ENCODE measurements at regions not wholly inside any gene's neighbourhood (a gene's known extent, or its start where the extent isn't known, plus 50 kb on each side); places are given as distances from the start of the nearest gene placed in this dataset.

DNA sequence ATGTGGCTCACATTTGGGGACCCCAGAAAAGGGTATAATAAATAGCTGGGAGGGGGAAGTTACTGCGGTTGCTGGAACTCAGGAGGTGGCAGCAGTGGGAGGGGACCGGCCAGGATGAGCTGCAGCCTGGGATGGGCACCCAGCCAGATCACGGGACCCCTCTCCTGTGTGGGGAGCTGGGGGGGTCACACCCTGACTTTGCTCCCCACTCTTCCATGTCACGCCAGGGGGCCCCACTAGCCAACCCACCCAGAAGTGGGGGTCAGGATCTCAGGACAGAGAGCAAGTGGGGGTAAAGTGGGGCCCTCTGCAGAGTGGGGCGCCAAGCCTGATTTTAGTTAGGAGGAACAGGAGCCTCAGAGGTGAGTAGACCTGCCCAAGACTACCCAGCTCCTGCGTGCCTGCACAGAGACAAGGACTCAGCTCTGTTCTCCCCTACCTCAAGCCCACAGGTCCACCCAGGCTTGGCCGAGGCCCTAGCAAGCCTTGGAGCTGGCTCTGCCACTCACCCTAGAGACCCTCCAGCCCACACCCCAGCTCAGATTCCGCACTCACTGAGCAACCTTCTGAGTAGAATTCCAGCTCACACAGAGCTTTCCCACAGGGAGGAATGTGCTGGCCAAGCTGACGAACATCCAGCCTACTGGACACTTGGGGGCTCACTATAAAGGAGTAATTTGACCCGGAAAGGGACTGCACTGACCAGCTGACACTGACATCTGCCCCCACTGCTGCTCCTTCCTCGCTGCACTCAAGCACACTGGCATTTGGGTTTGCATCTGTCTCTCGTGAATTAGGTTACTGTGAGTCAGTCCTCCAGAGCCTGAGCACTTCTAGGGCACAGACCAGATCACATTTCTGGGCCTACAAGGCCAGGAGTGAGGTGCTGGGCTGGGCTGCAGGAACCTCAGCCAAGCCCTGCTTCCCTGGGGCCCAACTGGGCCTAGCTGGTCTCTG is 310.1 kb downstream of the C16orf95 start:
- no peak for FAIRE-seq
- TF ChIP-seq, protein P1, sequence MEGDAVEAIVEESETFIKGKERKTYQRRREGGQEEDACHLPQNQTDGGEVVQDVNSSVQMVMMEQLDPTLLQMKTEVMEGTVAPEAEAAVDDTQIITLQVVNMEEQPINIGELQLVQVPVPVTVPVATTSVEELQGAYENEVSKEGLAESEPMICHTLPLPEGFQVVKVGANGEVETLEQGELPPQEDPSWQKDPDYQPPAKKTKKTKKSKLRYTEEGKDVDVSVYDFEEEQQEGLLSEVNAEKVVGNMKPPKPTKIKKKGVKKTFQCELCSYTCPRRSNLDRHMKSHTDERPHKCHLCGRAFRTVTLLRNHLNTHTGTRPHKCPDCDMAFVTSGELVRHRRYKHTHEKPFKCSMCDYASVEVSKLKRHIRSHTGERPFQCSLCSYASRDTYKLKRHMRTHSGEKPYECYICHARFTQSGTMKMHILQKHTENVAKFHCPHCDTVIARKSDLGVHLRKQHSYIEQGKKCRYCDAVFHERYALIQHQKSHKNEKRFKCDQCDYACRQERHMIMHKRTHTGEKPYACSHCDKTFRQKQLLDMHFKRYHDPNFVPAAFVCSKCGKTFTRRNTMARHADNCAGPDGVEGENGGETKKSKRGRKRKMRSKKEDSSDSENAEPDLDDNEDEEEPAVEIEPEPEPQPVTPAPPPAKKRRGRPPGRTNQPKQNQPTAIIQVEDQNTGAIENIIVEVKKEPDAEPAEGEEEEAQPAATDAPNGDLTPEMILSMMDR (IDR thresholded peaks at IDR 0.05; ENCODE audit: insufficient read depth, missing control alignments), result no peak
- no peak for DNase-seq (ENCODE audit: insufficient read length, low spot score)

DNA sequence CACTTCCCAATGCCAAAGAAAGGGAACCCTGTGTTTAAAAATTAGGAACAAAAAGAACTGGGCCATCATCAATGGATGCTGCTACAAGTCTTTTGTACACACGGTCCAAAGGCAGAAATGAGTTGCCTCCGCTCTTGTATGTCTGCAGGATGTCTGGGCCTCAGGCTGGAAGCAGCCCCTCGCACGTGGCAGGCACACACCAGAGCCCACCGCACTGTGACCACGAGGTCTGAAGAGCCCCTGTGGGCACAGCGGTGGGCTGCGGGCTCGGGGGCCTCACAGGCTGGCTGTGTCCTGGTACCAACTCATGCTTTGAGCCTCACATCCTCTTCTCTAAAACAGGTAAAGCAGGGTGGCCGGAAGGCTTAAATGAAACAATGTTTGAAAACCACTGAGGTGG is 309.3 kb downstream of the C16orf95 start:
- TF ChIP-seq, protein P1 (IDR thresholded peaks at IDR 0.05; ENCODE audit: insufficient read depth, missing control alignments), result no peak
- no peak for DNase-seq (ENCODE audit: insufficient read length, low spot score)
- no peak for FAIRE-seq

DNA sequence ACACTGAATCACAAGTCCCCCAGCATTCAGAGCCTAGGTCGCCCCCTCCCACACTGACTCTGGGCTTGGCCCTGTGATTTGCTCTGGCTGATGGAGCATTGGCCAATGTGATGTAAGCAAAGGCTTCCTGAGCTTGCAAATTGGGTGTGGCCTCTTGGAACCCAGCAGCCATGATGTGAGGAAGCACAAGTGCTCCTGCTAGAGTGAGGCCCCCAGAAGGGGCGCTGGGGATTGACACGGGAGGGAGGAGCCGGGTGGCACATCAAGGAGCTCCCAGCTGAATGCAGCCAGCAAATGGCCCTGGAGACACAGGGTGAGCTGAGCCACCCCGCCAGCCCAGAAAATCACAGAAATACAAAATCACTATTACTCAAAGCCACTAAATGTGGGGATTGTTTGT is 308.5 kb downstream of the C16orf95 start:
- FAIRE-seq (no peak), DNase-seq (ENCODE audit: insufficient read length, low spot score) (no peak)
- TF ChIP-seq, protein P1 (IDR thresholded peaks at IDR 0.05; ENCODE audit: insufficient read depth, missing control alignments), result no peak

DNA sequence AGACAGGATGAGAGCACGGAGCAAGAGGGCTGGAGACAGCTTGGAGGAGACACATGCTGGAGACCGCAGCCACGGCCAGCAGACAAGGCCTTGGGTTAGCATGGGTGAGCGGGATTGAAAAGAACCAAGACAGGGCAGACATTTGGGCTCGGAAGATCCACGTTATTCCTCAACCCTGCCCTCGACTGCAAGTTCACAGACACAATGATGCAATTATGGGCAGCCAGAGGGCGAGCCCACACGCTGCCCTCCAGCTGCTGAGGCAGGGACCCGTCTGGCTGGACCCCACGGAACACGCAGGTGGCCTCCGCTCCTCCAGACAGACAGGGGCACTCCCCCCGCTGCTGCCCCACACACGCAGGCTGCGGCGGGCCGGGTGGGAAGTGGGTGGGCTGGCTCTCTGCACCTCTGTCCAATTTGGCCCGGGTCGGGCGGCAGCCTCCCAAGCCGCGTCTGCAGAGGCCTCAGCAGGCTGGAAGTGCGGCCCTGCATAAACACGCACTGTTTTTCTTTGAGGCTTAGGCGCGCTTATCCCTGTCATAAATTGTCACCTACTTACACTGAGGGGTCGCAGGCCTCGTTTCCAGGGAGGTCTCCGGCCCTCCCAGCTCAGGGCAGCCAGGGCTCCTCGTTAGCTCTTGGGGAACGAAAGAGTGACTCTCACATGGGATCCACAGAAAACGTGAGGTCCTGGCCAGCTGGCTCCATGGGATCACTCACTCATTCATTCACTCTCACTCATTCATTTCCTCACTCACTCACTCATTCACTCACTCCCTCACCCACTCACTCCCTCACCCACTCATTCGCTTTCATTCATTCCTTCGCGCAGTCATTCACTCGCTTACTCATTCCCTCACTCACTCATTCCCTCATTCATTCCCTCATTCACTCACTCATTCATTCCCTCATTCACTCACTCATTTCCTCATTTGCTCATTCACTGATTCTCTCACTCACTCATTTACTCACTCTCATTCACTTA is 303.9 kb downstream of the C16orf95 start:
- FAIRE-seq, result no peak
- TF ChIP-seq, protein P1 (IDR thresholded peaks at IDR 0.05; ENCODE audit: insufficient read depth, missing control alignments), result no peak

DNA sequence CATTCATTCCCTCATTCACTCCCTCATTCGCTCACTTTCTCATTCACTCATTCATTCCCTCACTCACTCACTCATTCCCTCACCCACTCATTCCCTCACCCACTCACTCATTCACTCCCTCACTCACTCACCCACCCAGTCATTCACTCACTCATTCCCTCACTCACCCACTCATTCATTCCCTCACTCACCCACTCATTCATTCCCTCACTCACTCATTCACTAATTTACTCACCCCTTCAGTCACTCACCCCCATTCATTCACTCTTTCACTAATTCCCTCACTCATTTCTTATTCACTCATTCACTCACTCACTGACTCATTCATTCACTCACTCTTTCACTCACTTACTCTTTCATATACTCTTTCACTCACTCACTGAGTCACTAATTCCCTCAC is 303.1 kb downstream of the C16orf95 start:
- FAIRE-seq, result no peak
- TF ChIP-seq, protein P1 (IDR thresholded peaks at IDR 0.05; ENCODE audit: insufficient read depth, missing control alignments), result no peak
- no peak for DNase-seq (ENCODE audit: insufficient read length, low spot score)

More for the DNA sequence above, 303.9 kb downstream of the C16orf95 start:
- no peak for DNase-seq (ENCODE audit: insufficient read length, low spot score)

DNA sequence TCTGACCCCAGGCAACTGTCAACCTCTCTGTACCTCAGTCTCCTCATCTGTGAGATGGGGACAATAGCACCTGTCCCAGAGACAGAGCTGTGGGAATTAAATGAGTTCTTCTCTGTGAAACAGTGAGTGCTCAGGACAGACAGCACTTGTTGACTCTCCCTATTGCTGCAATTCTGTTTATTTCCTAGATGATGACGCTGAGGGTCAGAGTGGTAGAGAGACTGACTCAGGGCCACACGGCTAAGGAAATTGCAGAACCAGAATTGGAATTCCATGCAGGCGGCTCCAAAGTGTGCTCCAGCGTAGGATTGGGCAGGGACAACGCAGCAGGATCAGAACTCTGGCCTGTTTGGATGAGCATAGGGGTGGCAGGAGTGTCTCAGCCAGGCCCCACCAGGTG is 302.2 kb downstream of the C16orf95 start:
- TF ChIP-seq, protein P1 (IDR thresholded peaks at IDR 0.05; ENCODE audit: insufficient read depth, missing control alignments), result no peak
- no peak for FAIRE-seq
- DNase-seq (ENCODE audit: insufficient read length, low spot score), result no peak

Data from D721Med (cell line).